SK-N-SH treated with all-trans-retinoic acid at 6 μM for 48 hours (cell line): ENCODE measurements at regions not wholly inside any gene's neighbourhood (a gene's known extent, or its start where the extent isn't known, plus 50 kb on each side); places are given as distances from the start of the nearest gene placed in this dataset.

Experiments
- CREB5 ChIP-seq: fragments of 250-450 bp; sonication (Bioruptor Pico); IDR thresholded peaks from 2 replicates; pipeline ENCODE4 v1.5.1; 2020; ENCODE audit warnings: low read depth, mild to moderate bottlenecking, moderate library complexity
- CSRNP3 ChIP-seq: fragments of 250-450 bp; sonication (Bioruptor Pico); IDR thresholded peaks from 2 replicates; pipeline ENCODE4 v1.5.1; 2021; ENCODE audit warnings: mild to moderate bottlenecking, moderate library complexity
- GLIS3 ChIP-seq: fragments of 250-450 bp; sonication (Bioruptor Pico); IDR thresholded peaks from 2 replicates; pipeline ENCODE4 v1.5.0; 2020; ENCODE audit warnings: mild to moderate bottlenecking, moderate library complexity
- ISL1 ChIP-seq: fragments of 250-450 bp; sonication (Bioruptor Pico); IDR thresholded peaks from 2 replicates; pipeline ENCODE4 v2.1.2; 2022; ENCODE audit warnings: mild to moderate bottlenecking, moderate library complexity
- OSR1 ChIP-seq: fragments of 250-450 bp; sonication (Bioruptor Pico); IDR thresholded peaks from 2 replicates; pipeline ENCODE4 v1.8.0; 2022; ENCODE audit warnings: moderate library complexity, mild to moderate bottlenecking, inconsistent platforms
- PATZ1 ChIP-seq: fragments of 250-450 bp; sonication (Bioruptor Pico); IDR thresholded peaks from 2 replicates; pipeline ENCODE4 v1.8.0; 2020; ENCODE audit warnings: mild to moderate bottlenecking, moderate library complexity, borderline replicate concordance
- SNAI2 ChIP-seq: fragments of 250-450 bp; sonication (Bioruptor Pico); IDR thresholded peaks from 2 replicates; pipeline ENCODE4 v1.5.0; 2020; ENCODE audit warnings: mild to moderate bottlenecking, moderate library complexity
- ZNF565 ChIP-seq: fragments of 450-650 bp; formaldehyde crosslinking; conservative IDR thresholded peaks from 2 replicates; pipeline ENCODE4 v1.5.0; 2020; ENCODE audit warnings: low read depth, mild to moderate bottlenecking, moderate library complexity
- ZNF70 ChIP-seq: fragments of 450-650 bp; formaldehyde crosslinking; IDR thresholded peaks from 2 replicates; pipeline ENCODE4 v1.5.0; 2020; ENCODE audit warnings: mild to moderate bottlenecking, moderate library complexity
- TF ChIP-seq, protein P1 (sequence below): fragments of 250-450 bp; sonication (Bioruptor Pico); IDR thresholded peaks from 2 replicates; pipeline ENCODE4 v1.5.0; 2020; ENCODE audit warnings: mild to moderate bottlenecking, moderate library complexity

- TF ChIP-seq SNAI2 (CRISPR knock-in tag): no peak
- no peak for TF ChIP-seq ISL1
- TF ChIP-seq, protein P1, sequence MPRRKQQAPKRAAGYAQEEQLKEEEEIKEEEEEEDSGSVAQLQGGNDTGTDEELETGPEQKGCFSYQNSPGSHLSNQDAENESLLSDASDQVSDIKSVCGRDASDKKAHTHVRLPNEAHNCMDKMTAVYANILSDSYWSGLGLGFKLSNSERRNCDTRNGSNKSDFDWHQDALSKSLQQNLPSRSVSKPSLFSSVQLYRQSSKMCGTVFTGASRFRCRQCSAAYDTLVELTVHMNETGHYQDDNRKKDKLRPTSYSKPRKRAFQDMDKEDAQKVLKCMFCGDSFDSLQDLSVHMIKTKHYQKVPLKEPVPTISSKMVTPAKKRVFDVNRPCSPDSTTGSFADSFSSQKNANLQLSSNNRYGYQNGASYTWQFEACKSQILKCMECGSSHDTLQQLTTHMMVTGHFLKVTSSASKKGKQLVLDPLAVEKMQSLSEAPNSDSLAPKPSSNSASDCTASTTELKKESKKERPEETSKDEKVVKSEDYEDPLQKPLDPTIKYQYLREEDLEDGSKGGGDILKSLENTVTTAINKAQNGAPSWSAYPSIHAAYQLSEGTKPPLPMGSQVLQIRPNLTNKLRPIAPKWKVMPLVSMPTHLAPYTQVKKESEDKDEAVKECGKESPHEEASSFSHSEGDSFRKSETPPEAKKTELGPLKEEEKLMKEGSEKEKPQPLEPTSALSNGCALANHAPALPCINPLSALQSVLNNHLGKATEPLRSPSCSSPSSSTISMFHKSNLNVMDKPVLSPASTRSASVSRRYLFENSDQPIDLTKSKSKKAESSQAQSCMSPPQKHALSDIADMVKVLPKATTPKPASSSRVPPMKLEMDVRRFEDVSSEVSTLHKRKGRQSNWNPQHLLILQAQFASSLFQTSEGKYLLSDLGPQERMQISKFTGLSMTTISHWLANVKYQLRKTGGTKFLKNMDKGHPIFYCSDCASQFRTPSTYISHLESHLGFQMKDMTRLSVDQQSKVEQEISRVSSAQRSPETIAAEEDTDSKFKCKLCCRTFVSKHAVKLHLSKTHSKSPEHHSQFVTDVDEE (CRISPR knock-in tag): no peak
- TF ChIP-seq ZNF70: no peak
- TF ChIP-seq PATZ1 (CRISPR knock-in tag): no peak
- no peak for TF ChIP-seq CREB5 (CRISPR knock-in tag)
- TF ChIP-seq OSR1 (CRISPR knock-in tag): no peak
- TF ChIP-seq CSRNP3 (CRISPR knock-in tag): no peak
- no peak for TF ChIP-seq GLIS3
- TF ChIP-seq ZNF565 (CRISPR knock-in tag): no peak
Measured at GRCh38 chr2:82395531-82395930, 2063.5 kb downstream of the SUCLG1 start.
